Fibroblast of peridontal ligament (primary cell): ENCODE measurements at regions not wholly inside any gene's neighbourhood (a gene's known extent, or its start where the extent isn't known, plus 50 kb on each side); places are given as distances from the start of the nearest gene placed in this dataset.
"Not testable (repeated sequence)": the region's sequence is repeated elsewhere in the genome, so short reads cannot be mapped to it uniquely, and the experiment has no call there.

Source experiments
- DNase-seq: peaks from one replicate; pipeline ENCODE4 v3.0.0-alpha.2; 2010; ENCODE audit errors: extremely low read depth

DNA sequence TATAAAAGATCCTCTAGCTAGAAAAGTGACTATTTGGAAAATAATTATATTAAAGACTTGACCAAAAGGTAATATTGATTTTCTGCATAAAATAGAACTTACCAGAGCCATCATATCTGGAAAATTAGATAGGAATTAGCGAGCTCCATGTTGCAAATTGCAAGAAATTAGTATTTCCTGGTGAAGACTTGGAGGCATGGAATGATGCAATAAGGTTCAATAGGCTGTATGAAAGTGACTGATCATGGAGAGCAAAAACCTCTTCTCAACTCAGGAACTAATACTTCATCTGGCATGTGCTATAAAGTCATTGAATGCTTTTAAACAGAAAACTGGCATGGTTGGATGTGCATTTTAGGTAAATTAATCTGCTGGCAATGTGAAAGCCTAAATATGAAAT is 66.3 kb upstream of the UFM1 start:
- peak; percentile 29 for DNase-seq

DNA sequence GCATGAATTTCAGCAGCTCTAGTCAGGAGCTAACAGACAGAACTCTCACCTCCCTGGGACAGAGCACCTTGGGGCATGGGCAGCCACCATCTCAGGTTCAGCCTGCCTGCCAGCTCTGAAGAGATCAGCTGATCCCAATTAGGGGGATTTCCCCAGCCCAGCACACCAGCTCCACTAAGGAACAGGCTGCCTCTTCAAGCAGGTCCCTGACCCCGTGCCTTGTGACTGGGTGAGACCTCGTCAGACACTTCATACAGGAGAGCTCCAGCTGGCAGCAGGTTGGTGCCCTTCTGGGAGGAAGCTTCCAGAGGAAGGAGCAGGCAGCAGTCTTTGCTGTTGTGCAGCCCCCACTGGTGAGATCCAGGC is 84.5 kb upstream of the UFM1 start:
- no peak for DNase-seq

DNA sequence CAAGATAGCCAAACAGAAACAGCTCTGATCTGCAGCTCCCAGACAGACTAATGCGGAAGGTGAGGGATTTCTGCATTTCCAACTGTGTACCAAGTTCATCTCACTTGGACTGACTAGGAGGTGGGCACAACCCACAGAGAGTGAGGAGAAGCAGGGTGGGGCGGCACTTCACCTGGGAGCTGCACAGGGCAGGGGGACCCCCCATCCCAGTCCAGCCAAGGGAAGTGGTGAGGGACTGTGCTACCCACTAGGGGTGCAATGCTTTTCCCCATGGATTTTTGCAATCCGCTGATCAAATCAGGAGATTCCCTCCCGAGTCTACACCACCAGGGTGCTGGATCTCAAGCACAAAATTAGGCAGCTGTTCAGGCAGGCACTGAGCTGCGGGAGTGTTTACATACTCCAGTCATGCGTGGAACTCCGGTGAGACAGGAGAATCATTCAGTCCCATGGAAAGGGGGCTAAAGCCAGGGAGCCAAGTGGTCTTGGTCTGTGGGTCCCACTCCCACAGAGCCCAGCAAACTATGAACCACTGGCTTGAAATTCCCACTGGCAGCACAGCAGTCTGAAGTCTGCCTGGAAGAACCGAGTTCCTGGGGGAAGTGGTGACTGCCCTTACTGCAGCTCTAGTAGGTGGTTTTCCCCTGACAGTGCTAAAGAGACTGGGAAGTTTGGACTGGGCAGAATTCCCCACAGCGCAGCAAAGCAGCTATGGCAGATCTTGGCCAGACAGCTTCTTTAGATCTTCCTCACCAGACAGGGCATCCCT is 85.1 kb upstream of the UFM1 start:
- DNase-seq = no peak

DNA sequence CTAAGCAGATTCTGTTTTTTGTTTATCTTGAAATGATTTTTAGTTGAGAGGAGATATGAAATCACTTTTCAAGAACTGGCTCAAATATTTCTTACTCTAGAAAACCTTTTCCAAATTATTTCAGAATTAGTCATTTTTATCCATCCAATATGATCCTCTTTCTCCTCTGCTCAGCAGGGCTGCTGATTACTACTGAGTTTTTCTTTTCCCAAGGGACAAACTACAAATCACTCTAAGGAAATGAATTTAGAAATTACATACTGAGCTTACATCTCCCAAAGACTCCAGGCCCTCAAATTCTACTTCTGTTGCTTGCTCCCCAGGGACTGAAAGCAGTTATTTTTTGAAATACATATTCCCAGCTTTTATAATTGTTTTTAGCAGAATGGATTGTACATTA is 87.4 kb upstream of the UFM1 start:
- peak; percentile 92 for DNase-seq

DNA sequence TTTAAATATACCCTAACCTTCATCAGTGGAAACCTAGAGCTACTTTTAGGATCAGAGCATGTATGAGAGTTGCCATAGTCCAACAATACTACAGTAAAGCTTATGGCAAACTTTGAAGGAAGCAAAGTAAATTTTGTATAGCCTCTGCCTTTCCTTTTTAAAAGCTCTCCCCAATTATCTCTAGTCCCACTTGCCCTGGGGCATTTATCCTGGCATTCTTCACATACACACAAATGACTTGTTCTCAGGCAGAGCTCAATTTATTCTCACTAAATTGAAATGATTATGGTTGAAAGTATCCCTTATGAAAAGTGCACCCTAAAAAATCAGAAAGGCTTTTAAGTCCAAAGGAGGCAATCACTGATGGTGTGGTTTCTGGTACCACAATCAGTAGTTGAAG is 94.1 kb upstream of the UFM1 start:
- no peak for DNase-seq

DNA sequence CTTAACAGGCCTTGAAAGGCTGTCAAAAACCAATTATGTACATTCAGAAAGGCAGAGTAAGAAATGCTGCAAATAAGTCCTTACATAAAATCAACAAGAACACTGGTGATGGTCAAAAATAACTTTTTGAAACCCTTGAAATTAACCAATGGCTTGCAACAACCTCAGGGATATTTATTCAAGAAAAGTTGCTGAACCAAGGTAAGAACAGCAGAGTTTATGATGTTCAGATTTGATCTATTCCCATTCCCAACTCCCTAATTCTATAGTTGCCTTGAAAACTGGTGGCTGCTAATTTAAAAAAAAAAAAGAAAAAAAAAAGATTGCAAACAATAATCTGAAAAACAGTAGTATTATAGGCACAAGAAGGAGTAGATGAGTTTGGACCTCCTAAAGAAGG is 109.8 kb upstream of the UFM1 start:
- DNase-seq = no peak

DNA sequence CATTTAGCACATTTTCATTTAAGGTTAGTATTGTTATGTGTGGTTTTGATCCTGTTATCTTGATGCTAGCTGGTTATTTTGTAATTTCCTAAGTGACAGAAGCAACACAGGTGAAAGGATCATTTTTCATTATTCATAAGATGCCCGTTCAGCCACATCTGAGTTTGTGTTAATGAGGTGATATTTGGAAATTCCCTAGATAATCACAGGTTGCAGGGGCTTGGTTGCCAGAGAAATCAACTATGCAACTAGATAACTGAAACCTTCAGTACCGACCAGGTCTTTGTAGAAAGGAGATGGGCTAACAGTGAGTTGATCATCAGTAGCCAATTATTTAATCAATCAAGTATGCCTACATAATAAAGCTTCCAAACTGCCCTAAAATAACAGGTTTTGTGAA is 121.3 kb upstream of the UFM1 start:
- DNase-seq = no peak

DNA sequence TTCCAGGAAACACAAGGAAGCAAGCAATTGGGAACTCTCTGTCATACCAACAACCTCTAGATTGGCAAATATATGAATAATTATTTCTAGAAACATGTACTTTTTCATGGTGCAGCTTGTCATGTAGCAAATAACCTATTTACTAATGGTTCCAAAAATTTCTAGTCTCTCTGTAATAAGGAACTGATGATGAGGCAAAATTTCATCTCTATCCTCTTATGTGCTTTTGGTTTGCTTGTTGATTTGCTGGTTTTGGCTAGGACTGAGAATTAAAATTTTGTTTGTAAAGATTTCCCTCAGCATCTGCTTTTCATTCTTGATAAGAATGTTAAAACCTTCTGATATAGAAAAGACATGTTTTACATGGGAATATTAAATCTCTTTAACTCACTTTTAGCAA is 123.2 kb upstream of the UFM1 start:
- no peak for DNase-seq

DNA sequence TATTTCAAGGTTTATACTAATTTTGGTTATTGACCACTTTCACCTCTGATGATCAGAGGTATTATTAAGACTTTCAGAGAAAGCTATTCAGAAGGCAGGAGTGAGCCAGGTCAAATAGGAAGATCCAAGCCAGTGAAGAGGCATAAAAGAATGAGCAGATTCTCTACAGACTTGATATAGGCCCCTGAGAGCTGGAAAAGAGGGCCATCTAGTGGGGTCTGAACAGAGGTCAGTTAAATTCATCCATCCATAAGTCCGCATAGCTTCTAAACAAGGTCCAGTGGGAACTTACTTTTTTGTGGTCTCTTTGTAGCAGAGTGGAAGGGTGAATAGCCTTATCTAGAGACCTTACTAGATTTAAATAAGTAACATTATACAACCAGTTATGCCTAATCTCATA is 126.6 kb upstream of the UFM1 start:
- peak; percentile 70 for DNase-seq

DNA sequence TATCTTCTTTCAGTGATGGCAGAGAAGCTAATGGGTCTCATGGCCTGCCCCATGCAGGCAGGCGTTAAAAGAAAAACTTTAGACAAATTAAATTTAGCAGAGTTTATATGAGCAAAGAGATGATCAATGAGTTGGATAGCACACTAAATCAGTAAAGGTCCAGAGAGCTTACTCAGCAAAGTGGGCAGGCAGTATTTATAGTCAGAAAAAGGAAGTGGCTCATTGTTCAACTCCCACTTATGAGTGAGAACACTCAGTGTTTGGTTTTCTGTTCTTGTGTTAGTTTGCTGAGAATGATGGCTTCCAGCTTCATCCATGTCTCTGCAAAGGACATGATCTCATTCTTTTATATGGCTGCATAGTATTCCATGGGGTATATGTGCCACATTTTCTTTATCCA is 128.5 kb upstream of the UFM1 start:
- not testable (repeated sequence) for DNase-seq

DNA sequence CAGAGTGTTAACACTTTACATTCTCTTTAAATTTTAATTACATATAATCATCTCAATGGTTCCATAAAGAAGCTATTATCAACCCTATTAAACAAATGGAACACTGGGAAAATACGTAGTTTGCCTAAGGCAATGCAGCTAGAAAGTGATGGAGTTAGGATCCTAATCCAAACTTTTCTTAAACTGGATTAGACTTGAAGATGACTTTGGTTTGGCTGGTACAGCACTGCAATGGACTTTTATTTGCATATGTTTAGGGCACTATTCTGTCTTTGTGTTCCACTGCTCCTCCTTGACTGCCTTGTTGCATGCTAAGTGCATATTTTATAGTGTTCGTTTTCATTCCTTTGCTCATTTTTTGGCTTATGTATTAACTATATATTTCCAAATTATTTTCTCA is 133.5 kb upstream of the UFM1 start:
- no peak for DNase-seq

DNA sequence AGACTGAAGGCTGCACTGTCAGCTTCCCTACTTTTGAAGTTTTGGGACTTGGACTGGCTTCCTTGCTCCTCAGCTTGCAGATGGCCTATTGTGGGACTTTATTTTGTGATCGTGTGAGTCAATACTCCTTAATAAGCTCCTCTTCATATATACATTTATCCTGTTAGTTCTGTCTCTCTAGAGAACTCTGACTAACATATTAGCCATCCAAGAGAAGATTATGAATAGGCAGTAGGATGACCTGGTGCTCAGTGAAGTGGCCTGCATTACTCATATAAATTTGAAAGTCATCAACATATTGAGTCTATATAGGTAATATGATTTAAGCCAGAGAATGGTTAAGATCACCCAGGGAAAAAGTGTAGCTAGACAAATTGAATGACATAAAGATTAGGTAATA is 136.3 kb upstream of the UFM1 start:
- DNase-seq = peak; percentile 55

DNA sequence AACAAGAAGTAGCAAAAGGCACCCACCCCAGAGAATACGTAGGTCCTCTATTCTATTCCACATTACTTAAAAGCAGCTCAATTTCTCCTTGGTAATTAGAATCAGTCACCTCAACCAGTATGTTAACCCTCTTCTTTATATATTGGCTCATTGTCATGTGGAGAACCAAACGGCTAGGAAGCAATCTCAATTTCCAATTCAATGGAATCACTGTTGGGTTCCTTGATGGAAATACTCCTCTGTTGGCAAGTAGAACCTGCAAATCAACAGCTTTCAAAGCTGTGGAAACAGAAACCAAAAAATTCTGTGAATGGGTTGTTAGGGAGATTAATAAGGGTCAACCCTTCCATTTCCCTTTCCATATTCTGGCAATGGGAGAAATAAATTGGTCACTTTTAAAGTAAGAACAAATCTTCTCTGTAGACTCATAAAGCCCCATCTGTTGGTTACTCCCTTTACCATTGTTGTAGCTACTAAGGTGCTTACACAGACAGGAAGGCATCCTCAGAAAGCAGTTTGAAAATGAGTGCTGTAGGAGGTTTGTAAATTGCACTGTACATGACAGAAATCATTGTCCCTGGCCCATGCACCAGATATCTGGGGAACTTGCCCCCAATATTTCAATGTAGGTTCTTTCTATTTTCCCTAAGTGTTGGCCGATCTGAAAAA is 138.6 kb upstream of the UFM1 start:
- no peak for DNase-seq

DNA sequence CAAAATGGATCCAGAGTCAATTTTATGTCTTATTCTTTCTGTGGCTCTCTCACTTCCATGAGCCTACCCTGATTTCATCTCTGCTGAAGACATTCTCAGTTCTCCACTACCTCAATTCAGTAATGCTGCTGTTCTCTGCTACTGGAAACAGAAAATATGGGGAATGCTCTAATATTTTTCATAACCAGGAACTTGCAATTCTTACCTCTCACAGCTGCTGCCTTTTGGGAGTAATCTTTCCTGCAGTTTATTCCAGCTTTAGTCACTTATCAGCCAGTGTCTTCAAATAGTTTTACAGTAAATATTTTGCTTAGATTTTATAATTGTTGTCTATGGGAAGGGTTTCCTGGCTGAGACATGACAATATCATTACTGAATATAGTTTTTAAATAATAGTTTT is 145.1 kb upstream of the UFM1 start:
- no peak for DNase-seq

DNA sequence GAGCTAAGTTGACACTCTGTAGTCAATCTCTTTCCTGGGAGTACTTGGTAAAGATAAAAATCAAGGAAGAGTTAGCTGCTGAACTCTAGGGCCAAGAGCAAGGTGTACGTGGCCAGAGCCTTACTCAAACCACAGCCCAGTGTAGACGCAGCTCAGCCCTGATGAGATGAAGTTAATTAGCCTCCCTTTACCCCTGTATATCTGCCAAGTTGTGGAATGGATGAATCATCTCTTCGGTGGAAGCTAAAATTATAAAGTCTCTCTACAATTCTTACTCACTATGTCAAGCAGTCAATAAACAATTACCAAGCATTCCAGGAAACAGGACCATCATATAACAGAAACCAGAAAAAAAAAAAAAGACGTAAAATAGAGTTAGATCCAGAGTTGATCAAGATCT is 146.9 kb upstream of the UFM1 start:
- peak; percentile 70 for DNase-seq

DNA sequence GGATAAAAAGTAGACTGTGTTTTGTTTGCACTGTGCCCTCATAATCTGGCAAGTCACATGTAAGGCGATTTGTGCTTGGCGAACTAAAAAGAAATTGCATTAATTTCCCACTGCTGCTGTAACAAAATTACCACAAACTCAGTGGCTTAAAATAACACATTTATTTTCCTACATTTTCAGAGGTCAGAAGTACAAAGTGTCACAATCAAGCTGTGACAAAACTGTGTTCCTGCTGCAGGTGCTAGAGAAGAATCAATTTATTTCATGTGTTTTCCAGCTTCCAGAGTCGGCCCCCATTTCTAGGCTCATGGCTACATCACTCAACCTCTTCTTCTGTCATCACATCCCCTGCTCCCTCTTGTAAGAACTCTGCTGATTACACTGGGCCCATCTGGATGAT is 158.6 kb upstream of the UFM1 start:
- DNase-seq = no peak

DNA sequence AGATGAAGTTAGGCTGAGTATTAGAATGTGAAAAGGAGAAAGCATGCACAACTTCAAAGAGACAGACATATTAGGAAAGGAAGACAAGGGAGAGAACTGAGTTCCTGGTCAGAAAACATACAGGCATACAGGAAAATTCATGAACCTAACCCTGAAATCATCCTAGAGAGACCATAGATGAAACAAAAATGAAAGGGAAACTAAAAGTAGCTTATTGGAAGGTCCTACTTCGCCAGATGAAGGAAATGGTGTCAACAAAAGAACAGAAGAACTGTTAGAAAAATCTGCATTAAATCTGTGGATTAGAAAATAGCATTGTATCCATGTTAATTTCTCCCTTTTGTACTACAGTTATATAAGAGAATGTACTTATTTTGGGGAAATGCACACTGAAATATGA is 169.0 kb upstream of the UFM1 start:
- DNase-seq = peak; percentile 28

DNA sequence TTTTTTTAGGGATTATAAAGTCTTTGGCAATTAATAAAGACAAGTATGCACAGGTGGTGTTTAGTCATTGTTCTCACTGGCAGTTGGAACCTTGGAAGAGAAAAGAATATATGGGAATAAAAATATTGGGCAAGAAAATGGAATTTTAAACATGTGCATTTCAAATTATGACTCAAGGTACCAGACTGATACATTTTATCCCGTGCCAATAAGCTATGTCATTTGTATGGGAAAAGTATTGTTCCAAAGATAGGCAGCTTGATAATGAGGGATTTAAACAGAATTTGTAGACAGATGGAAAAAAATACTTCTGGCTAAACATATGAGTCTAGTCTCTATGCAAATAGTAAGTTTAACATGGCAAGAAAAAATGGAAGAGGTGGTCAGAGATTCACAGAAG is 169.5 kb upstream of the UFM1 start:
- DNase-seq = peak; percentile 57

DNA sequence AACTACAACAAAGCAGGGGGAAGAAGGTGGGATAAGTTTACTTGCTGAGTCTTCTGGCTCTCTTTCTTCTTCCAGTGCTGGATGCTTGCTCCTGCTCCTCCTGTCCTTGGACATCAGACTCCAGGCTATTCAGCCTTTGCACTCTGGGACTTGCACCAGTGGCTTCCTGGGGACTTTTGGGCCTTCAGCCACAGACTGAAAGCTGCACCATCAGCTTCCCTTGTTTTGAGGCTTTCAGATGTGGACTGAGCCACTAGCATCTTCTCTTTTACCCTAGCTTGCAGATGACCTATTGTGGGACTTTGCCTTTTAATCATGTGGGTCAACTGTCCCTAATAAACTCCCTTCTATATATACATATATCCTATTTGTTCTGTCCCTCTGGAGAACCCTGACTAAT is 173.0 kb upstream of the UFM1 start:
- no peak for DNase-seq

DNA sequence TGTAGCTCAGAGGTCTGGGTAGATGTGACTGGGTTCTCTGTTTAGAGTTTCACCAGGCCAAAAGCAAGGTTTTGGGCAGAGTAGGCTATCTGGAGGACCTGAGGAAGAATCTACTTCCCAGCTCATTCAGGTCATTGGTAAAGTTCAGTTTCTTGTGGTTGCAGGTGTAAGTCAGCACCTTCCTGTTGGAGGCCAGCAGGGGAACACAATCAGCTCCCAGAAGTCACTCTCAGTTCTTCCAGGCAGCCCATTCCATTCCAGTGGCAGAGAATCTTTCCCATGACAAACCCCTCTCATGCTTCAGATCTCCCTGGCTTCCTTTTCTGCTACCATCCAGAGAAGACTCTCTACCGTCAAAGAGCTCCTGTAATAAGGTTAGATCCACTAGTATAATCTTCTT is 176.2 kb upstream of the UFM1 start:
- DNase-seq = no peak

DNA sequence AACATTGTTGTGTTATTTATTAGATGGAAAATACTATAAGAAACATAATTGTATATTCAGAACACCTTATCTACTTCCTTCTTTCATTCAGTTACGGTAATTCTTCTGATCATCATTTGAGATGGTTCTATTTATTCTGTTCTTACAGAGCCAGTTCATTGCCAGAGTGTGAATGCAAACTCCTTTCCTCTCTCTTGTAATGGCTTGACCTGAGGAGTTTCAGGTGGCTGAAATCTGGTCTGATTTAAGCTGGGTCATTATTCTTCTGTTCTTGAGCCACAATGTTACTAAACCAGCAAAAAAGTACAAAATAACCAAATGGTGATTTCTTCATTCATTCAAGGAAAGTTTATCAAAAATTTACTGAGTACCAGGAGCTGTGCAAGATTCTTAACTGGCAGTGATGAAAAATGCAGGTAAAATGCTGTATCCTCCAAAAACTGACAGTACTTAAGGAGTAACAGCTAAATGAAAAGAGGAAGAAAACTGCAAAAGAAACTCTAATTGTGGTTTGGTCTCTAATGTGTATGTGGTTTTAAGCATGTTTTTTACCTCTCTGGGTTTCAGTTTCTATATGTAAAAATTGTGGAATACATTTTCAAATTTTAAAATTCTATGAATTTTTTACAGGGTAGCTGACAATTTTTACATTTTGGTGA is 182.4 kb upstream of the UFM1 start:
- no peak for DNase-seq

DNA sequence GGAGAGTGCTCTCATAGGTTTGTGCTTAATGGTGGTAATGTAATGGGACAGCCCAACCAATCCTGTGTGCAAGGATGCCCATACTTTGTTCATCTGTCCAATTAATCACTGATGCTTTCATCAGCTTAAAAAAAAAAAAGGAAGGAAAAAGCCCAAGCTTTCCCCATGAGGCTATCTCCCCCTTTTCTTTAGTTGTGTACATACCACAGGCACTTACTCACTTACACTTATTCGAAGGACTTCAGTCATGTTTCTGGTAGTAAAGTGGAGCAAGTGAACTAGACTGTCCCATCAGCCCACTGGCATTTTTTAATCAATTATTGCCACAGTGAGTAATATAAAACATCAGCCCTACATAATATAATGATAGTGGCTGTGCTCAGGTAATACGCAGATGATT is 183.5 kb upstream of the UFM1 start:
- peak; percentile 33 for DNase-seq

DNA sequence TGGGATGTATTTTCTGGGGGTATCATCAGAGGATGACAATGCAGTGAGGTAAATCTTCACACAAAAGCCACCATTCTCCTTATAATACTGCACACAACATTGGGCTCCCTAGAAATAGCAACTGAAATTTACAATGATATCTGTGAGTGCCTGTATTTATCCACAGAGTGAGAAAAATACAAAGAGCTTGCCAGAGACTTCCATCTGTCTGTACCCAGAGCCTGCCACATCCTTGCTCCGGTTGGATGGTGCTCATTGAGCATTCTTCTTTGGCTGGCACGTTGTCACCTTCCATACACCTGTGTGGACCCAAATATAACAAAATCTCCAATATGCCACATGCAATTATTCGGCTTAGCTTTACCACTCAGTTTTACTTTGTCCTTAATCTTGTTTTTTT is 189.5 kb upstream of the UFM1 start:
- no peak for DNase-seq
